Neural progenitor cell (in vitro differentiated cells): ENCODE measurements at regions not wholly inside any gene's neighbourhood (a gene's known extent, or its start where the extent isn't known, plus 50 kb on each side); places are given as distances from the start of the nearest gene placed in this dataset. TPM values are rescaled to one million over a fixed set of nuclear protein-coding genes. Genes with fewer than 3 reads are reported as not detected.

Experiments
- DNase-seq: peaks from one replicate; pipeline ENCODE4 v3.0.0-alpha.2; 2016; ENCODE audit warnings: low spot score
- H2AFZ ChIP-seq: fragments of 200-600 bp; sonication (generic); replicated peaks from 2 replicates; pipeline ENCODE4 v1.6.1; 2016; ENCODE audit warnings: antibody characterized with exemption
- H3F3A ChIP-seq: fragments of 200-600 bp; sonication (generic); 2 replicates; pipeline ENCODE4 v1.6.1; 2016; ENCODE audit warnings: antibody characterized with exemption, low read depth
- H3K27ac ChIP-seq: fragments of 200-600 bp; sonication (generic); 2 replicates; pipeline ENCODE4 v1.5.1; 2016; ENCODE audit warnings: mild to moderate bottlenecking
- H3K27me3 ChIP-seq: fragments of 200-600 bp; sonication (generic); 2 replicates; pipeline ENCODE4 v1.6.1; 2016; ENCODE audit warnings: mild to moderate bottlenecking, moderate library complexity
- H3K36me3 ChIP-seq: fragments of 200-600 bp; sonication (generic); 2 replicates; pipeline ENCODE4 v1.5.1; 2016
- H3K4me1 ChIP-seq: fragments of 200-600 bp; sonication (generic); 2 replicates; pipeline ENCODE4 v1.6.1; 2016; ENCODE audit warnings: mixed run types
- H3K4me2 ChIP-seq: fragments of 200-600 bp; sonication (generic); 2 replicates; pipeline ENCODE4 v1.6.1; 2016
- H3K4me3 ChIP-seq: fragments of 200-600 bp; sonication (generic); 2 replicates; pipeline ENCODE4 v1.5.1; 2016
- H3K79me2 ChIP-seq: fragments of 200-600 bp; sonication (generic); 2 replicates; pipeline ENCODE4 v1.6.1; 2016; ENCODE audit warnings: low read depth
- H3K9ac ChIP-seq: fragments of 200-600 bp; sonication (generic); 2 replicates; pipeline ENCODE4 v1.6.1; 2016
- H3K9me3 ChIP-seq: fragments of 200-600 bp; sonication (generic); 2 replicates; pipeline ENCODE4 v1.5.1; 2016; ENCODE audit warnings: low read depth
- H4K20me1 ChIP-seq: fragments of 200-600 bp; sonication (generic); 2 replicates; pipeline ENCODE4 v1.6.1; 2016; ENCODE audit warnings: low read depth
- H3K27ac Mint-ChIP-seq: 3 replicates; pipeline ENCODE4 v1.8.0; 2021; ENCODE audit warnings: mixed read lengths
- H3K27me3 Mint-ChIP-seq: 2 replicates; pipeline ENCODE4 v1.8.0; 2022; ENCODE audit warnings: low read depth, mild to moderate bottlenecking, inconsistent platforms, moderate library complexity, mixed read lengths; ENCODE audit not compliant: insufficient read depth
- H3K36me3 Mint-ChIP-seq: 3 replicates; pipeline ENCODE4 v1.8.0; 2021; ENCODE audit warnings: mixed read lengths
- H3K4me1 Mint-ChIP-seq: 3 replicates; pipeline ENCODE4 v1.8.0; 2021; ENCODE audit warnings: mixed read lengths
- H3K4me3 Mint-ChIP-seq: 3 replicates; pipeline ENCODE4 v1.8.0; 2021; ENCODE audit warnings: mild to moderate bottlenecking, moderate library complexity, mixed read lengths
- H3K9me3 Mint-ChIP-seq: 3 replicates; pipeline ENCODE4 v1.8.0; 2020; ENCODE audit warnings: mixed read lengths
- EZH2 ChIP-seq: fragments of 200-600 bp; sonication (generic); IDR thresholded peaks from 2 replicates; pipeline ENCODE4 v1.6.1; 2017; ENCODE audit warnings: antibody characterized with exemption, mild to moderate bottlenecking, moderate library complexity
- EZH2phosphoT487 ChIP-seq: fragments of 200-600 bp; sonication (generic); IDR thresholded peaks from 2 replicates; pipeline ENCODE4 v1.6.1; 2017; ENCODE audit warnings: antibody characterized with exemption
- small RNA-seq: library from RNA; depleted of rRNA; stranded (forward); fragments of <200 nt; gene quantifications from one replicate; pipeline ENCODE3, GENCODE V24; 2015
- TF ChIP-seq, protein P1 (sequence below): fragments of 200-600 bp; sonication (generic); IDR thresholded peaks from 2 replicates; pipeline ENCODE4 v1.5.1; 2017; ENCODE audit warnings: antibody characterized with exemption, mild to moderate bottlenecking

DNA sequence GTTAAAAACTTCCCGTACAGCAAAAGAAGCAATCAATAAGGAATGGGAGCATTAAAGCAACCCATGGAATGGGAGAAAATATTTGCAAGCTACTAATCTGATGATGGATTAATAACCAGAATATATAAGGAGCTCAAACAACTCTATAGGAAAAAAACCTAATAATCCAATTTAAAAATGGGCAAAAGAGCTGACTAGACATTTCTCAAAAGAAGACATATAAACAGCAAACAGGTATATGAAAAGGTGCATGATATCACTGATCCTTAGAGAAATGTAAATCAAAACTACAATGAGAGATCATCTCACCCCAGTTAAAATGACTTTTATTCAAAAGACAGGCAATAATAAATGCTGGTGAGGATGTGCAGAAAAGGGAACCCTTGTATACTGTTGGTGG, 52.7 kb upstream of the POU1F1 start:
- Histone ChIP-seq H3K36me3 (no peaks in the 10 kb centered on the region), H3K9me3 (no peaks in the 10 kb centered on the region), H3F3A (no peaks in the 10 kb centered on the region), H3K27me3 (no peaks in the 10 kb centered on the region), H3K9ac (no peak overlapping the region), H3K79me2 (no peaks in the 10 kb centered on the region), H3K4me1 (no peaks in the 10 kb centered on the region), H3K4me2 (no peak overlapping the region), H2AFZ (no peak overlapping the region), H3K27ac (no peak overlapping the region), H3K4me3 (no peak overlapping the region), H4K20me1 (no peaks in the 10 kb centered on the region)
- Mint-ChIP-seq H3K9me3 (no peaks in the 10 kb centered on the region), H3K27me3 (no peaks in the 10 kb centered on the region), H3K4me3 (no peak overlapping the region), H3K36me3 (no peaks in the 10 kb centered on the region), H3K27ac (no peak overlapping the region), H3K4me1 (no peaks in the 10 kb centered on the region)
- TF ChIP-seq, protein P1, sequence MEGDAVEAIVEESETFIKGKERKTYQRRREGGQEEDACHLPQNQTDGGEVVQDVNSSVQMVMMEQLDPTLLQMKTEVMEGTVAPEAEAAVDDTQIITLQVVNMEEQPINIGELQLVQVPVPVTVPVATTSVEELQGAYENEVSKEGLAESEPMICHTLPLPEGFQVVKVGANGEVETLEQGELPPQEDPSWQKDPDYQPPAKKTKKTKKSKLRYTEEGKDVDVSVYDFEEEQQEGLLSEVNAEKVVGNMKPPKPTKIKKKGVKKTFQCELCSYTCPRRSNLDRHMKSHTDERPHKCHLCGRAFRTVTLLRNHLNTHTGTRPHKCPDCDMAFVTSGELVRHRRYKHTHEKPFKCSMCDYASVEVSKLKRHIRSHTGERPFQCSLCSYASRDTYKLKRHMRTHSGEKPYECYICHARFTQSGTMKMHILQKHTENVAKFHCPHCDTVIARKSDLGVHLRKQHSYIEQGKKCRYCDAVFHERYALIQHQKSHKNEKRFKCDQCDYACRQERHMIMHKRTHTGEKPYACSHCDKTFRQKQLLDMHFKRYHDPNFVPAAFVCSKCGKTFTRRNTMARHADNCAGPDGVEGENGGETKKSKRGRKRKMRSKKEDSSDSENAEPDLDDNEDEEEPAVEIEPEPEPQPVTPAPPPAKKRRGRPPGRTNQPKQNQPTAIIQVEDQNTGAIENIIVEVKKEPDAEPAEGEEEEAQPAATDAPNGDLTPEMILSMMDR = no peak
- no peak for TF ChIP-seq EZH2phosphoT487
- no peak for TF ChIP-seq EZH2
- DNase-seq = no peak

Small RNA genes lying in the stretch of these regions (small RNA-seq; reads per million reads assigned to genes)
- not detected for gene RNU6-873P
- gene RNU6ATAC6P = not detected
